ENCODE measurements at regions not wholly inside any gene's neighbourhood (a gene's known extent, or its start where the extent isn't known, plus 50 kb on each side); places are given as distances from the start of the nearest gene placed in this dataset.

DNA sequence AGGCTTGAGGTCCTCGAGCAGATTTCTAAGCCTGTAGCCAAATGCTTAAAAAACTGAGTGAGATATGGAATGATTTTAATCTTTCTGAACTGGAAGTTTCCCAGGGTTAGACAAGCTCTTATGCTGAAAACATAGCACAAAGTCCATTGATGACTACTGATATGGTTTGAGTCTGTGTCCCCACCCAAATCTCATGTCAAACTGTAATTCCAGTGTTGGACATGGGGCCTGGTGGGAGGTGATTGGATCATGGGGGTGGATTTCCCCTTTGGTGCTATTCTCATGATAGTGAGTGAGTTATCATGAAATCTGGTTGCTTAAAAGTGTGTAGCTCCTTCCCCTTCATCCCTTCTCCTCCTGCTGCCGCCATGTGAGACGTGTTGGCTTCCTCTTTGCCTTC lies 454.9 kb downstream of the SPRY1 start:
- no peak for TF ChIP-seq EZH2 (IDR thresholded peaks at IDR 0.05; ENCODE audit: borderline replicate concordance, low read length)
- TF ChIP-seq, protein P1, sequence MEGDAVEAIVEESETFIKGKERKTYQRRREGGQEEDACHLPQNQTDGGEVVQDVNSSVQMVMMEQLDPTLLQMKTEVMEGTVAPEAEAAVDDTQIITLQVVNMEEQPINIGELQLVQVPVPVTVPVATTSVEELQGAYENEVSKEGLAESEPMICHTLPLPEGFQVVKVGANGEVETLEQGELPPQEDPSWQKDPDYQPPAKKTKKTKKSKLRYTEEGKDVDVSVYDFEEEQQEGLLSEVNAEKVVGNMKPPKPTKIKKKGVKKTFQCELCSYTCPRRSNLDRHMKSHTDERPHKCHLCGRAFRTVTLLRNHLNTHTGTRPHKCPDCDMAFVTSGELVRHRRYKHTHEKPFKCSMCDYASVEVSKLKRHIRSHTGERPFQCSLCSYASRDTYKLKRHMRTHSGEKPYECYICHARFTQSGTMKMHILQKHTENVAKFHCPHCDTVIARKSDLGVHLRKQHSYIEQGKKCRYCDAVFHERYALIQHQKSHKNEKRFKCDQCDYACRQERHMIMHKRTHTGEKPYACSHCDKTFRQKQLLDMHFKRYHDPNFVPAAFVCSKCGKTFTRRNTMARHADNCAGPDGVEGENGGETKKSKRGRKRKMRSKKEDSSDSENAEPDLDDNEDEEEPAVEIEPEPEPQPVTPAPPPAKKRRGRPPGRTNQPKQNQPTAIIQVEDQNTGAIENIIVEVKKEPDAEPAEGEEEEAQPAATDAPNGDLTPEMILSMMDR (IDR thresholded peaks at IDR 0.05; ENCODE audit: low read length), result no peak
